Loucy (cell line): ENCODE measurements at regions not wholly inside any gene's neighbourhood (a gene's known extent, or its start where the extent isn't known, plus 50 kb on each side); places are given as distances from the start of the nearest gene placed in this dataset.

Source experiments
- H2AFZ ChIP-seq: fragments of 200-600 bp; sonication (generic); 2 replicates; pipeline ENCODE4 v1.6.0; 2016; ENCODE audit warnings: antibody characterized with exemption, mild to moderate bottlenecking, low read length, moderate library complexity
- H3F3A ChIP-seq: fragments of 200-600 bp; 2 replicates; pipeline ENCODE4 v1.6.0; 2016; ENCODE audit warnings: antibody characterized with exemption, low read depth, mild to moderate bottlenecking
- H3K27me3 ChIP-seq: fragments of 200-600 bp; sonication (generic); 2 replicates; pipeline ENCODE4 v1.6.1; 2014; ENCODE audit warnings: low read length, mild to moderate bottlenecking; ENCODE audit not compliant: insufficient read depth, poor library complexity, severe bottlenecking
- H3K36me3 ChIP-seq: fragments of 200-600 bp; sonication (generic); 2 replicates; pipeline ENCODE4 v1.6.1; 2016; ENCODE audit warnings: low read length; ENCODE audit not compliant: insufficient read depth
- H3K4me1 ChIP-seq: fragments of 200-600 bp; sonication (generic); 2 replicates; pipeline ENCODE4 v1.5.1; 2014; ENCODE audit warnings: low read length, mild to moderate bottlenecking; ENCODE audit not compliant: insufficient read depth, poor library complexity, severe bottlenecking
- H3K4me2 ChIP-seq: fragments of 200-600 bp; sonication (generic); 2 replicates; pipeline ENCODE4 v1.6.0; 2014; ENCODE audit warnings: antibody characterized with exemption, low read length, low read depth, mild to moderate bottlenecking; ENCODE audit not compliant: poor library complexity, severe bottlenecking
- H3K4me3 ChIP-seq: fragments of 200-600 bp; sonication (generic); 2 replicates; pipeline ENCODE4 v1.5.1; 2014; ENCODE audit warnings: low read length, mild to moderate bottlenecking, mixed read lengths; ENCODE audit not compliant: poor library complexity, severe bottlenecking
- H3K79me2 ChIP-seq: fragments of 200-600 bp; sonication (generic); 2 replicates; pipeline ENCODE4 v1.6.1; 2014; ENCODE audit warnings: low read length; ENCODE audit not compliant: insufficient read depth
- H3K9ac ChIP-seq: fragments of 200-600 bp; sonication (generic); 2 replicates; pipeline ENCODE4 v1.6.0; 2014; ENCODE audit warnings: mild to moderate bottlenecking, low read depth, low read length, moderate library complexity; ENCODE audit not compliant: poor library complexity, severe bottlenecking
- H3K9me2 ChIP-seq: fragments of 200-600 bp; sonication (generic); replicated peaks from 2 replicates; pipeline ENCODE4 v1.6.1; 2016; ENCODE audit warnings: low read depth, low read length, mixed read lengths
- H3K9me3 ChIP-seq: fragments of 200-600 bp; sonication (generic); 2 replicates; pipeline ENCODE4 v1.6.1; 2014; ENCODE audit warnings: mild to moderate bottlenecking, antibody characterized with exemption, low read length, low read depth; ENCODE audit not compliant: insufficient read depth
- H4K20me1 ChIP-seq: fragments of 200-600 bp; sonication (generic); 2 replicates; pipeline ENCODE4 v1.6.0; 2014; ENCODE audit warnings: antibody characterized with exemption, low read length, mild to moderate bottlenecking; ENCODE audit not compliant: insufficient read depth, poor library complexity, severe bottlenecking
- CTCF ChIP-seq: fragments of 200-600 bp; sonication (generic); conservative IDR thresholded peaks from 2 replicates; pipeline ENCODE4 v1.5.1; 2014; ENCODE audit warnings: mild to moderate bottlenecking, antibody characterized with exemption, low read length
- EZH2phosphoT487 ChIP-seq: fragments of 200-600 bp; IDR thresholded peaks from 2 replicates; pipeline ENCODE4 v1.6.1; 2018; ENCODE audit warnings: antibody characterized with exemption, mild to moderate bottlenecking, moderate library complexity, borderline replicate concordance

- Histone ChIP-seq H3K4me2 (no peak overlapping the region), H3K9me2 (no peaks in the 10 kb centered on the region), H3K36me3 (no peaks in the 10 kb centered on the region), H2AFZ (no peak overlapping the region), H3K9me3 (no peaks in the 10 kb centered on the region), H3K79me2 (no peaks in the 10 kb centered on the region), H3F3A (no peaks in the 10 kb centered on the region), H3K4me1 (no peaks in the 10 kb centered on the region), H4K20me1 (no peaks in the 10 kb centered on the region), H3K4me3 (no peak overlapping the region), H3K27me3 (no peaks in the 10 kb centered on the region), H3K9ac (no peak overlapping the region)
- TF ChIP-seq CTCF: no peak
- no peak for TF ChIP-seq EZH2phosphoT487
Observed at GRCh38 chr18:27312853-27313252, 127.7 kb upstream of the CHST9 start.

- Histone ChIP-seq H3K79me2 (no peaks in the 10 kb centered on the region), H3K9me3 (no peaks in the 10 kb centered on the region), H3K36me3 (no peaks in the 10 kb centered on the region), H3K4me3 (no peak overlapping the region), H3K4me1 (no peaks in the 10 kb centered on the region), H3F3A (no peaks in the 10 kb centered on the region), H3K9ac (no peak overlapping the region), H3K9me2 (no peaks in the 10 kb centered on the region), H2AFZ (no peak overlapping the region), H3K4me2 (no peak overlapping the region), H4K20me1 (no peaks in the 10 kb centered on the region), H3K27me3 (no peaks in the 10 kb centered on the region)
- TF ChIP-seq CTCF: no peak
- no peak for TF ChIP-seq EZH2phosphoT487
Observed at GRCh38 chr18:27312153-27312552, 127.0 kb upstream of the CHST9 start.

- H3K9me2 ChIP-seq: no peaks in the 10 kb centered on the region
- H2AFZ ChIP-seq: no peak overlapping the region
- no peaks in the 10 kb centered on the region for H3K36me3 ChIP-seq
- no peaks in the 10 kb centered on the region for H3F3A ChIP-seq
- no peak overlapping the region for H3K9ac ChIP-seq
- H3K9me3 ChIP-seq: no peaks in the 10 kb centered on the region
- no peaks in the 10 kb centered on the region for H3K79me2 ChIP-seq
- H3K4me2 ChIP-seq: no peak overlapping the region
- H3K4me1 ChIP-seq: no peaks in the 10 kb centered on the region
- no peaks in the 10 kb centered on the region for H3K27me3 ChIP-seq
- no peak overlapping the region for H3K4me3 ChIP-seq
- no peaks in the 10 kb centered on the region for H4K20me1 ChIP-seq
- no peak for TF ChIP-seq CTCF
- TF ChIP-seq EZH2phosphoT487: no peak
Observed at GRCh38 chr18:27311114-27311513, 126.0 kb upstream of the CHST9 start.
